Endodermal cell (in vitro differentiated cells): ENCODE measurements at regions not wholly inside any gene's neighbourhood (a gene's known extent, or its start where the extent isn't known, plus 50 kb on each side); places are given as distances from the start of the nearest gene placed in this dataset.

Experiments used
- DNase-seq: peaks from one replicate; pipeline ENCODE4 v3.0.0-alpha.2; 2017
- H3K27ac ChIP-seq: 2 replicates; pipeline ENCODE4 v1.5.1; 2013; ENCODE audit warnings: mild to moderate bottlenecking, low read depth, low read length, moderate library complexity
- H3K27me3 ChIP-seq: 2 replicates; pipeline ENCODE4 v1.6.1; 2013; ENCODE audit warnings: mild to moderate bottlenecking, low read length, moderate library complexity; ENCODE audit not compliant: insufficient read depth, control insufficient read depth, poor library complexity, severe bottlenecking
- H3K36me3 ChIP-seq: 2 replicates; pipeline ENCODE4 v1.7.0; 2013; ENCODE audit warnings: mild to moderate bottlenecking, low read length, moderate library complexity; ENCODE audit not compliant: control insufficient read depth, insufficient read depth
- H3K4me1 ChIP-seq: one replicate; pipeline ENCODE4 v1.7.0; 2013; ENCODE audit warnings: low read length; ENCODE audit not compliant: control insufficient read depth, insufficient read depth
- H3K4me3 ChIP-seq: 2 replicates; pipeline ENCODE4 v1.5.1; 2013; ENCODE audit warnings: mild to moderate bottlenecking, low read length, moderate library complexity
- H3K9ac ChIP-seq: 2 replicates; pipeline ENCODE4 v1.6.1; 2013; ENCODE audit warnings: mild to moderate bottlenecking, low read length, moderate library complexity; ENCODE audit not compliant: poor library complexity, severe bottlenecking; ENCODE audit errors: extremely low read depth
- H3K9me3 ChIP-seq: 2 replicates; pipeline ENCODE4 v1.6.1; 2013; ENCODE audit warnings: mild to moderate bottlenecking, low read length, moderate library complexity; ENCODE audit not compliant: control insufficient read depth
- H3K27ac Mint-ChIP-seq: 2 replicates; pipeline ENCODE4 v1.8.0; 2020; ENCODE audit warnings: mixed read lengths
- H3K27me3 Mint-ChIP-seq: 2 replicates; pipeline ENCODE4 v1.8.0; 2021; ENCODE audit warnings: mild to moderate bottlenecking, mixed read lengths; ENCODE audit not compliant: insufficient read depth
- H3K36me3 Mint-ChIP-seq: 2 replicates; pipeline ENCODE4 v1.8.0; 2020; ENCODE audit warnings: low read depth, mixed read lengths
- H3K4me1 Mint-ChIP-seq: 2 replicates; pipeline ENCODE4 v1.8.0; 2020; ENCODE audit warnings: mixed read lengths
- H3K4me3 Mint-ChIP-seq: 2 replicates; pipeline ENCODE4 v1.8.0; 2020; ENCODE audit warnings: mild to moderate bottlenecking, moderate library complexity, mixed read lengths
- H3K9me3 Mint-ChIP-seq: 2 replicates; pipeline ENCODE4 v1.8.0; 2020; ENCODE audit warnings: mild to moderate bottlenecking, mixed read lengths
- CTCF ChIP-seq: fragments of 200-600 bp; sonication (generic); conservative IDR thresholded peaks from 2 replicates; pipeline ENCODE4 v1.5.0; 2021; ENCODE audit warnings: antibody characterized with exemption, mild to moderate bottlenecking
- WGBS, 2 experiments: methylation state at CpG; one replicate each; pipeline versions ENCODE4 v1.1.5 to v1.1.7; 2013; ENCODE audit warnings: missing lambda C conversion rate in 2 of 2, mixed read lengths in 1 of 2; ENCODE audit not compliant: insufficient coverage in 1 of 2, insufficient read length in 1 of 2; 5-methylcytosine and 5-hydroxymethylcytosine counted together

GRCh38 chr6:170027647-170028043, 263.2 kb downstream of the DLL1 start:
- peaks cover under 1% of the 10 kb centered on the region for H3K9me3 Mint-ChIP-seq
- no peak overlapping the region for H3K4me3 Mint-ChIP-seq
- no peak for TF ChIP-seq CTCF
- peaks cover 2% of the 10 kb centered on the region for H3K4me1 Mint-ChIP-seq
- H3K27ac Mint-ChIP-seq, result no peak overlapping the region
- Histone ChIP-seq H3K9ac (no peak overlapping the region), H3K27ac (no peak overlapping the region), H3K36me3 (no peaks in the 10 kb centered on the region), H3K4me3 (no peak overlapping the region), H3K27me3 (no peaks in the 10 kb centered on the region), H3K4me1 (no peaks in the 10 kb centered on the region), H3K9me3 (no peaks in the 10 kb centered on the region)
- H3K36me3 Mint-ChIP-seq, result no peaks in the 10 kb centered on the region
- DNase-seq, result peak; percentile 18
- peaks cover 4% of the 10 kb centered on the region for H3K27me3 Mint-ChIP-seq
- 90 to 95% methylated on average over 3 to 4 of the region's 4 CpGs for WGBS, 2 experiments

- Mint-ChIP-seq H3K27ac (peak overlapping the region; percentile 52), H3K36me3 (no peaks in the 10 kb centered on the region), H3K4me3 (no peak overlapping the region), H3K4me1 (peaks cover 2% of the 10 kb centered on the region), H3K27me3 (peaks cover 11% of the 10 kb centered on the region), H3K9me3 (no peaks in the 10 kb centered on the region)
- no peak overlapping the region for H3K27ac ChIP-seq
- no peak overlapping the region for H3K4me3 ChIP-seq
- DNase-seq, result peak; percentile 28
- H3K36me3 ChIP-seq, result no peaks in the 10 kb centered on the region
- no peak for TF ChIP-seq CTCF
- no peak overlapping the region for H3K9ac ChIP-seq
- no peaks in the 10 kb centered on the region for H3K27me3 ChIP-seq
- H3K9me3 ChIP-seq, result no peaks in the 10 kb centered on the region
- H3K4me1 ChIP-seq, result no peaks in the 10 kb centered on the region
- WGBS, 2 experiments, result 84 to 87% methylated on average over 10 to 13 of the region's 13 CpGs
Observed at GRCh38 chr6:170026751-170027646, 263.9 kb downstream of the DLL1 start.

GRCh38 chr6:170025935-170026750, 264.7 kb downstream of the DLL1 start:
- Histone ChIP-seq H3K4me1 (no peaks in the 10 kb centered on the region), H3K27me3 (no peaks in the 10 kb centered on the region), H3K4me3 (no peak overlapping the region), H3K9me3 (no peaks in the 10 kb centered on the region), H3K27ac (no peak overlapping the region), H3K9ac (no peak overlapping the region), H3K36me3 (no peaks in the 10 kb centered on the region)
- no peaks in the 10 kb centered on the region for H3K36me3 Mint-ChIP-seq
- peaks cover 13% of the 10 kb centered on the region for H3K27me3 Mint-ChIP-seq
- TF ChIP-seq CTCF, result no peak
- H3K4me1 Mint-ChIP-seq, result no peaks in the 10 kb centered on the region
- peak overlapping the region; percentile 52 for H3K27ac Mint-ChIP-seq
- H3K9me3 Mint-ChIP-seq, result no peaks in the 10 kb centered on the region
- 89 to 91% methylated on average over 11 to 23 of the region's 23 CpGs for WGBS, 2 experiments
- DNase-seq, result peak; percentile 59
- H3K4me3 Mint-ChIP-seq, result no peak overlapping the region
